HEK293 (cell line): ENCODE measurements at regions not wholly inside any gene's neighbourhood (a gene's known extent, or its start where the extent isn't known, plus 50 kb on each side); places are given as distances from the start of the nearest gene placed in this dataset.

Experiments used
- BCL11A ChIP-seq: fragments of 450-650 bp; formaldehyde crosslinking; IDR thresholded peaks from 2 replicates; pipeline ENCODE4 v1.5.1; 2016; ENCODE audit warnings: low read depth, missing biosample characterization, missing genetic modification characterization
- CTCF ChIP-seq: fragments of 450-650 bp; formaldehyde crosslinking; IDR thresholded peaks from 2 replicates; pipeline ENCODE4 v1.5.1; 2016; ENCODE audit warnings: missing biosample characterization, missing genetic modification characterization
- REST ChIP-seq: fragments of 450-650 bp; formaldehyde crosslinking; IDR thresholded peaks from 2 replicates; pipeline ENCODE4 v1.5.1; 2016; ENCODE audit warnings: missing biosample characterization, missing genetic modification characterization
- ZBTB11 ChIP-seq: fragments of 450-650 bp; formaldehyde crosslinking; conservative IDR thresholded peaks from 2 replicates; pipeline ENCODE4 v1.5.1; 2016; ENCODE audit warnings: low read depth, missing biosample characterization, missing genetic modification characterization
- ZFP69B ChIP-seq: fragments of 450-650 bp; formaldehyde crosslinking; IDR thresholded peaks from 2 replicates; pipeline ENCODE4 v1.5.1; 2016; ENCODE audit warnings: missing biosample characterization, missing genetic modification characterization
- ZNF112 ChIP-seq: fragments of 450-650 bp; formaldehyde crosslinking; IDR thresholded peaks from 2 replicates; pipeline ENCODE4 v1.5.0; 2017; ENCODE audit warnings: missing biosample characterization, missing genetic modification characterization
- ZNF391 ChIP-seq: fragments of 450-650 bp; formaldehyde crosslinking; IDR thresholded peaks from 2 replicates; pipeline ENCODE4 v1.5.1; 2016; ENCODE audit warnings: low read depth, missing biosample characterization, missing genetic modification characterization, borderline replicate concordance
- ZNF571 ChIP-seq: fragments of 450-650 bp; formaldehyde crosslinking; IDR thresholded peaks from 2 replicates; pipeline ENCODE4 v1.5.0; 2017; ENCODE audit warnings: missing biosample characterization, missing genetic modification characterization
- ZNF626 ChIP-seq: fragments of 450-650 bp; sonication (Bioruptor Pico); formaldehyde crosslinking; IDR thresholded peaks from 2 replicates; pipeline ENCODE4 v1.5.1; 2018; ENCODE audit warnings: missing biosample characterization, missing genetic modification characterization, inconsistent platforms
- ZNF785 ChIP-seq: fragments of 450-650 bp; formaldehyde crosslinking; IDR thresholded peaks from 2 replicates; pipeline ENCODE4 v1.5.1; 2016; ENCODE audit warnings: missing biosample characterization, missing genetic modification characterization
- ZNF830 ChIP-seq: fragments of 450-650 bp; IDR thresholded peaks from 2 replicates; pipeline ENCODE4 v1.5.0; 2018; ENCODE audit warnings: missing biosample characterization, missing genetic modification characterization, low read depth, mild to moderate bottlenecking, moderate library complexity

- no peak for TF ChIP-seq ZNF626 (tag by site-specific recombination)
- no peak for TF ChIP-seq CTCF (tag by site-specific recombination)
- no peak for TF ChIP-seq ZNF571 (tag by site-specific recombination)
- no peak for TF ChIP-seq REST (tag by site-specific recombination)
- no peak for TF ChIP-seq ZFP69B (tag by site-specific recombination)
- no peak for TF ChIP-seq ZNF112 (tag by site-specific recombination)
- TF ChIP-seq ZBTB11 (tag by site-specific recombination): no peak
- no peak for TF ChIP-seq BCL11A (tag by site-specific recombination)
- no peak for TF ChIP-seq ZNF785 (tag by site-specific recombination)
- no peak for TF ChIP-seq ZNF391
- TF ChIP-seq ZNF830 (tag by site-specific recombination): no peak
Measured at GRCh38 chr11:38416141-38416540, 1818.1 kb upstream of the RAG2 start.
